HUES48 (cell line): ENCODE measurements at regions not wholly inside any gene's neighbourhood (a gene's known extent, or its start where the extent isn't known, plus 50 kb on each side); places are given as distances from the start of the nearest gene placed in this dataset.
"Not testable (repeated sequence)": the region's sequence is repeated elsewhere in the genome, so short reads cannot be mapped to it uniquely, and the experiment has no call there.

Source experiments
- H3K27ac ChIP-seq: one replicate; pipeline ENCODE4 v1.7.0; 2013; ENCODE audit warnings: low read depth, low read length, inconsistent platforms
- H3K27me3 ChIP-seq: 2 replicates; pipeline ENCODE4 v1.6.1; 2013; ENCODE audit warnings: mild to moderate bottlenecking, low read length; ENCODE audit not compliant: control insufficient read depth, insufficient read depth
- H3K36me3 ChIP-seq: 2 replicates; pipeline ENCODE4 v1.6.1; 2013; ENCODE audit warnings: low read length; ENCODE audit not compliant: control insufficient read depth, insufficient read depth
- H3K4me1 ChIP-seq: 2 replicates; pipeline ENCODE4 v1.6.1; 2013; ENCODE audit warnings: mild to moderate bottlenecking, low read length; ENCODE audit not compliant: control insufficient read depth, insufficient read depth
- H3K4me3 ChIP-seq: 2 replicates; pipeline ENCODE4 v1.5.1; 2013; ENCODE audit warnings: mild to moderate bottlenecking, low read depth, low read length
- H3K9ac ChIP-seq: 2 replicates; pipeline ENCODE4 v1.6.1; 2013; ENCODE audit warnings: mild to moderate bottlenecking, low read depth, low read length, moderate library complexity
- H3K9me3 ChIP-seq: 2 replicates; pipeline ENCODE4 v1.6.1; 2013; ENCODE audit warnings: low read length; ENCODE audit not compliant: control insufficient read depth, insufficient read depth

GRCh38 chr4:134747108-134747805 is 545.7 kb upstream of the PABPC4L start:
- no peak overlapping the region for H3K9ac ChIP-seq
- H3K27me3 ChIP-seq = no peaks in the 10 kb centered on the region
- H3K4me1 ChIP-seq = peaks cover 12% of the 10 kb centered on the region
- no peak overlapping the region for H3K27ac ChIP-seq
- H3K9me3 ChIP-seq = no peaks in the 10 kb centered on the region
- H3K36me3 ChIP-seq = no peaks in the 10 kb centered on the region
- no peak overlapping the region for H3K4me3 ChIP-seq

GRCh38 chr4:134740290-134740689 is 538.7 kb upstream of the PABPC4L start:
- H3K36me3 ChIP-seq = no peaks in the 10 kb centered on the region
- no peaks in the 10 kb centered on the region for H3K4me1 ChIP-seq
- H3K9me3 ChIP-seq = no peaks in the 10 kb centered on the region
- no peak overlapping the region for H3K4me3 ChIP-seq
- H3K27me3 ChIP-seq = no peaks in the 10 kb centered on the region
- H3K9ac ChIP-seq = no peak overlapping the region
- H3K27ac ChIP-seq = no peak overlapping the region

DNA sequence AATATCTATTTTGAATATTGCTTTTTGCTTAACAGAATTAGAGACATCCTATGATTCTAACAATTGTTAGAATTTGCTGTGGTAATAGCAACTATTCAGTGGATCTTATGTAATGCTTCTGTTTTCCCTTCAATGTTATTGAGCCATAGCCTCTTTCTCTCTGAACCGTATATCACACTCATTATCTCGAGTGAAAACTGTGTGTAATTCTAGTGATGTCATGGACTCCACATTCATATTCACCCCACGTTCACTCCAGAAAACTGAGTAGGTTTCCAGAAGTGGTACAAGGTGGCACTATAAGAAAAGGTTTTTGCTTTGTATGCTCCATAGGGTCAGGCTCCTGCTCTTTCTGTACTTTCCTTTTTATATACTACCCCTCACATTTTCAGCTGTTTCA is 534.3 kb upstream of the PABPC4L start:
- Histone ChIP-seq H3K4me1 (no peaks in the 10 kb centered on the region), H3K36me3 (no peaks in the 10 kb centered on the region), H3K4me3 (no peak overlapping the region), H3K27ac (no peak overlapping the region), H3K9me3 (no peaks in the 10 kb centered on the region; the same call in 1 of the 2 replicates), H3K9ac (no peak overlapping the region), H3K27me3 (no peaks in the 10 kb centered on the region)

DNA sequence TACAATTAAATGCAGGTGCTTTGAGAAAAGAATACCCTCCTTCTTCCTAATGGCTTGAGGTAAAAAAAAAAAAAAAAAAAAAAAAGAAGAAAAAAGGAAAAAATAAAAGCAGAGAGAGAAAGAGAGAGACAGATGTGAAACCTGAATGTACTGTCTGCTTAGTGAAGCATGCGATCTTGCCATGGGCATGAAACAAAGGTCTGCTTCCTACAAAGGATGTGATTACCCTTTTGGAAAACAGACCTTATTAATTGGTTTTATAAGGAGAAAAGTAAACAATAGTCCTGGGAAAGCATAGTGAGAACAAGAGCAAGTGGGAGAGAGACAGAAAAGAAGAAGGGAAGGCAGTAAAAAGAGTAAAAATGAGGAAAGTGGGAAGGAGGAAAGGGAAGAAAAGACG is 526.1 kb upstream of the PABPC4L start:
- Histone ChIP-seq H3K27ac (no peak overlapping the region), H3K4me3 (no peak overlapping the region), H3K9ac (no peak overlapping the region), H3K4me1 (no peaks in the 10 kb centered on the region), H3K36me3 (no peaks in the 10 kb centered on the region), H3K27me3 (no peaks in the 10 kb centered on the region), H3K9me3 (no peaks in the 10 kb centered on the region; the same call in 1 of the 2 replicates)

DNA sequence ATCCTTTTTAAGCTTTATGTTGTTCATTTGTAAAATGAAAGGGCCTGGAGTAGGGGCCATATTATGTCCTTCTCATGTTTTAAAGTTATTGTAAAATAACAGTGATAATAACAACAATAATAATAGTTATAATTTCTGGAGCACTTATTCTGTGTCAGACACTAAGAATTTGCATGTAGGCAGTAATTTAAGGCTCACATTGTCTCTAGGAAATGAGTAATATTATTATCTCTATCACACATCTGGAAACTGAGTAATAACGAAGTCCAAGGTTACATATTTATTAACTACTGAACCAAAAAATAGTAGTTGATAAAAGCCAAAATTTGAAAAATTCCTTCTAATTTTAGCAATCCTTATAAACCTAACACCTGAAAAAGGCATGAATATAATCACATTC is 520.7 kb upstream of the PABPC4L start:
- Histone ChIP-seq H3K27ac (no peak overlapping the region), H3K4me3 (no peak overlapping the region), H3K9ac (no peak overlapping the region), H3K9me3 (no peaks in the 10 kb centered on the region), H3K4me1 (no peaks in the 10 kb centered on the region), H3K27me3 (no peaks in the 10 kb centered on the region), H3K36me3 (no peaks in the 10 kb centered on the region)

GRCh38 chr4:134720030-134720429 is 518.4 kb upstream of the PABPC4L start:
- H3K9ac ChIP-seq = no peak overlapping the region
- no peak overlapping the region for H3K27ac ChIP-seq
- H3K27me3 ChIP-seq = no peaks in the 10 kb centered on the region
- H3K9me3 ChIP-seq = no peaks in the 10 kb centered on the region
- no peaks in the 10 kb centered on the region for H3K4me1 ChIP-seq
- no peak overlapping the region for H3K4me3 ChIP-seq
- no peaks in the 10 kb centered on the region for H3K36me3 ChIP-seq

GRCh38 chr4:134708616-134709015 is 507.0 kb upstream of the PABPC4L start:
- Histone ChIP-seq H3K36me3 (no peaks in the 10 kb centered on the region), H3K9ac (no peak overlapping the region), H3K27me3 (no peaks in the 10 kb centered on the region), H3K27ac (no peak overlapping the region), H3K9me3 (no peaks in the 10 kb centered on the region), H3K4me1 (peaks cover 8% of the 10 kb centered on the region; the same call in 1 of the 2 replicates), H3K4me3 (no peak overlapping the region)

DNA sequence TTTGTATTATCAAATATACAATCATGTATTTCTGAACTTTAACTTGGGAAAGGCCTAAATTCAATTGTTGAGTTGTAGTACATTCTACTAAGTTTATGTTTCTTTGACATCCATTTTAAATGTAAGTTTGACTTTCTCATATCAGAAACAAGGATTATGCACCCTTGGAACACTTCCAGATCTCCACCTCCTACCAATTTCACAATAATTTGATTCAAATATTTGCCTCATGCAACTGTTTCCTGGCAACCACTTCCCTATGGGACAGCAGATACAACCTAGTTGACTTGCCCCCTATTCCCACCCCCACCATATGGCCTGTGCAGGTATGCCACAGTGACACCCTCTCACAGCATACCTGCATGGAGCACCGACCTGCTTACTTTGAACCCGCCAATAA is 506.4 kb upstream of the PABPC4L start:
- no peak overlapping the region for H3K4me3 ChIP-seq
- peaks cover 8% of the 10 kb centered on the region; the same call in 1 of the 2 replicates for H3K4me1 ChIP-seq

DNA sequence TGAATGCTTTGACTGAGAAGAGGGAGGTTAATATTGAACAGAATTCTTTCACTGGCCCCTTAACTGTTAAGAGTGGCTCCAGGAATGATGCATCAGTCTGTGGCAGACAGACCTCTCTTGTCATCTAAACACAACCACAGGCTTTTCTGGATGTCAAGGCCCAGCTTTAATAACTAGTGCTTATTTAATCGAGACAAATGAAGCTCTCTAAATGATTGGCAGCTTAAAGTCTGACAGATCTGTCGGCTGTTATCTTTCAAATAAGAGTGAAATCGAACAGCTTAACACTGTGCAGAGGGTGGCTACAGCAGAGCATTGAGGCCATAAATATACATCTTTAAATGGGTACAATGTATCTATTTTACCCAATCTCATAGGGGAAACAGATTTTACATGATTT is 500.8 kb upstream of the PABPC4L start:
- Histone ChIP-seq H3K4me3 (no peak overlapping the region), H3K9me3 (peaks cover 26% of the 10 kb centered on the region), H3K27me3 (no peaks in the 10 kb centered on the region), H3K27ac (no peak overlapping the region), H3K9ac (no peak overlapping the region), H3K36me3 (peaks cover 4% of the 10 kb centered on the region; the same call in 1 of the 2 replicates), H3K4me1 (no peaks in the 10 kb centered on the region)

More for the DNA sequence above, 506.4 kb upstream of the PABPC4L start:
- Histone ChIP-seq H3K9ac (no peak overlapping the region), H3K27ac (no peak overlapping the region), H3K9me3 (no peaks in the 10 kb centered on the region), H3K36me3 (no peaks in the 10 kb centered on the region), H3K27me3 (no peaks in the 10 kb centered on the region)

- H3K27me3 ChIP-seq = no peaks in the 10 kb centered on the region
- peaks cover 4% of the 10 kb centered on the region; the same call in 1 of the 2 replicates for H3K36me3 ChIP-seq
- peaks cover 37% of the 10 kb centered on the region for H3K9me3 ChIP-seq
- H3K4me1 ChIP-seq = no peaks in the 10 kb centered on the region
- H3K4me3 ChIP-seq = no peak overlapping the region
- no peak overlapping the region for H3K27ac ChIP-seq
- H3K9ac ChIP-seq = no peak overlapping the region
Observed at GRCh38 chr4:134700251-134700650, 498.7 kb upstream of the PABPC4L start.

DNA sequence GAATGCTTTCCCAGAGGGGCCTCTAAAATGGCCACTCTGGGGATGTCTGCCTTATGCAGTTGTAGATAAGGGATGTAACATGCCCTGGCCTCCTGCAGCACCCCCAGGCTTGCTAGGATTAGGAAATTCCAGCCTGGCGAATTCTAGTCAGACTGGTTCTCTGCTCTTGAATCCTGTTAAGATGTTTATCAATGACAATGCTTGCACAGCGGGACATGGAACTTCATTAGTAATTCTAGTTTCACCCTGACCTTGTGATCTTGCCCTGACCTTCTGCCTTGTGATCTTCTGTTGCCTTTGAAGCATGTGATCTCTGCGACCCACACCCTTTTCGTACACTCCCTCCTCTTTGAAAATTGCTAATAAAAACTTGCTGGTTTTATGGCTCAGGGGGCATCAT is 497.2 kb upstream of the PABPC4L start:
- H3K27ac ChIP-seq, H3K9ac ChIP-seq, H3K4me3 ChIP-seq, H3K27me3 ChIP-seq, H3K4me1 ChIP-seq, H3K36me3 ChIP-seq: not testable (repeated sequence)
- H3K9me3 ChIP-seq = peaks cover 37% of the 10 kb centered on the region
